GM20431 (cell line): ENCODE measurements at regions not wholly inside any gene's neighbourhood (a gene's known extent, or its start where the extent isn't known, plus 50 kb on each side); places are given as distances from the start of the nearest gene placed in this dataset.

Experiments used
- in situ Hi-C: fragments of 300-500 bp; cut with MseI, MboI; formaldehyde crosslinking; loops from one replicate; pipeline ENCODE4 v1.15.0; 2020; ENCODE audit warnings: low sequenced_read_pairs; ENCODE audit not compliant: unreplicated experiment

DNA sequence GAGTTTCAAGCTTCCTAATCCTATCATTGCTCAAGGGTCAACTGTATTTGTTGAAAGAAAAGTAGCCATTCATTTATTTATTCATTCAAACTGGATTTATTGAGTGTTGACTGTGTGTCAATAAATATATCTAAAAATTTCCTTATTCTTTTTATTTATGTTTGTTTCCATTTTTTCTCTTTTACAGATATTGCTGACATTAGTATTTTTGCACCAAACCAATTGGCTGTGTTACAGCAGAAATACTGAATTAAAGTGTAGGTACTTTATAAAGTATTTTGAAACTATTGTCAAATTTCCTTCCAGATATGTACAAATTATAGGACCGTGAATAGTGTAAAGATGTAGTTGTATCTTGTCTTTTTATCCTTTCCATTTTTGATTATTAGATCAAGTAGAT lies 692.0 kb upstream of the SLC10A2 start:
- in situ Hi-C loops, result no loop called here

DNA sequence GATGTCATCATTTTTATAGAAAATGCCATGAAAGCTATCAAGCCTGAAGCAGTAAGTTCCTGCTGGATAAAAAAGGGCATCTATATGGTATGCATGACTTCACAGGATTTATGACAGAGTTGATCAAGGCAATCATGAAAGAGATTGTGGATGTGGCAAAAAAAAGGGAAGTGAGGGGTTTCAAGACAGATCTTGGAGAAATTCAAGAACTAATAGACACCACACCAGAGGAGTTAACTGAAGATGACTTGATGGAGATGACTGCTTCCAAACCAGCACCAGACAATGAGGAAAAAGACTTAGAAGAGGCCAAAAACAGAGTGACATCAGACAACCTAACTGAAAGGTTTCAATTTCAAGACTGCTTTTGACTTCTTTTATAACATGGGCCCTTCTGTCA lies 691.1 kb upstream of the SLC10A2 start:
- in situ Hi-C loops, result no loop called here

DNA sequence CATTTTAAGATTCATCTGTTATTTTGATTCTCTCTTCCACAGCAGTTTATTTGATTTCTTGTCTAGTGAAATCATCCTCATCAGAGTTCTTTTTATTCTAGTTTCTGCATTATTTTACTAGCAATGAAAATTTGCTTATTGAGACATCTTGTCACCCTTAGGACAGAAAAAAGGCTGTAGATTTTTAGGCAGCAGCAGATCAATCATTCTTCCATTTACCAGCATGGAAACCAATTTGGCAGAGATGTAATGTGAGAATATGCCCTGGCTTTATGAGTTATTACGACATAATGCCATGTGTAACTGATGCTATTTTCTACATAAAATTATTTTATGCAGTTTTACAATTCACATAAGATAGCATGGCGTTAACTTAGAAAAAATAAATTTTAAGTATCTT lies 688.6 kb upstream of the SLC10A2 start:
- in situ Hi-C loops, result no loop called here

DNA sequence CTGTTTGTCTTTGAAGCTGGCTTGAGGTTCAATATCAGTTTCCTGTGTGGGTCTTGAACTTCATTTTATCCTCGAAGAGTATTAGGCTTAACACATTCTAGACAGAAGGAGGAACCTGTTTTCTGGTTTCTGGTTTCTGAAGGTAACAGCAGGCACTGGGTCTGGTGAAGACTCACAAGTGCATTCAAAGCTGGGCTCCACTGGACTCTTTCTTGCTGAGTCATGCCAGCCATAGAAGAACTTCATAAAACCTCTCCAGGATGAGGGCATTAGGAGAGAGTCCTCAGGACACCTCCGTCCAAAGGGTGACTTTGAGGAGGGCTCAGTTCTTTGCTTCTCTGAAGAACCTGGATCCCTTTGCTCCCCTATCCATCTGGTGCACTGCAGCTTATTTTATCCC lies 668.6 kb upstream of the SLC10A2 start:
- in situ Hi-C loops, result no loop called here

DNA sequence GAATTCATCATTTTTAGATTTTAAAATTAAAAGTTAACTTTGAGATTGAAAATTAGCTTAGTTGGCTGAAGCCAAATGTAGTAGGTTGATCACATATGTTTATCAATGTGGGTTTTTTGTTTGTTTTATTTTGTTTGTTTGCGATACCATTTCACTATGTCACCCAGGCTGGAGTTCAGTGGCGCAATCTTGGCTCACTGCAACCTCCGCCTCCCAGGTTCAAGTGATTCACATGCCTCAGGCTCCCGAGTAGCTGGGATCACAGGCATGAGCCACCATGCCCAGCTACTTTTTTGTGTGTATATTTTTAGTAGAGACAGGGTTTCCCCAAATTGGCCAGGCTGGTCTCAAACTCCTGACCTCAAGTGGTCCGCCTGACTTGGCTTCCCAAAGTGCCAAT lies 665.7 kb upstream of the SLC10A2 start:
- in situ Hi-C loops, result no loop called here

DNA sequence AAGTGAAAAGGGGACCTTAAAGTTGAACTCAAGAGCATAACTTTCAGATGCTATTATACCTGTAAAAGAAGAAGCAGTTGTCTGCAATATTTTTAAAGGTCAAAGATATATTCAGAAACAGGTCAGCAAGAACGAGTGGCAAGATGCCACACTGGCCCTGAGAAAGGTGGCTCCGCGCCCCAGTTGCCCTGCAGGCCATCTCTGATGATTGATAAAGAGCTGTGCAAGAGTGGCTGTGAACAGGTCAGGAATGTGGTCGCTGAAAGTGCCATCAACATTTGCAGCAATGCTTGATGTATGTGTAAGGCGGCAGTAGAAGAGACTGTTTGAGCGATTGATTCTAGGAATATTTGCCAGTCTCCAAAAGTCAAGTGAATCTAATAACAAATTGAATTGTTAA lies 664.2 kb upstream of the SLC10A2 start:
- in situ Hi-C loops, result no loop called here

DNA sequence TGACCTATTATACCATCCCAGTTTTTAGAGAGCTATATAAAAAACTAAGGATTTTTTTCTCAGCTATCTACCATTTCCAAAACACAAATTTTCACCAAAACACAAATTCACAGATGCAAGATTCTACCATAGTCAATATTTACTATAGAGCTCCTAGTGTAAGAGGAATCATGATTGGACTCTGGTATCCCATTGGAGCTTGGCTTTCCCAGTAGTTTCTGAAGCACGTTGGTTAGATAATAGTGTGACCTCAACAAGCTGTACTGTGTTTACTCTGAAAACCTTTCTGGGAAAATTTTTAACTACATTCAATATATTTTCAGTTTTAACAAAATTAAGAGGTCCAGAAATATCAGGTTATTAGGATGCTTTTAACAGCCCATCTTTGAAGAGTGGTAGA lies 660.6 kb upstream of the SLC10A2 start:
- in situ Hi-C loops, result no loop called here

DNA sequence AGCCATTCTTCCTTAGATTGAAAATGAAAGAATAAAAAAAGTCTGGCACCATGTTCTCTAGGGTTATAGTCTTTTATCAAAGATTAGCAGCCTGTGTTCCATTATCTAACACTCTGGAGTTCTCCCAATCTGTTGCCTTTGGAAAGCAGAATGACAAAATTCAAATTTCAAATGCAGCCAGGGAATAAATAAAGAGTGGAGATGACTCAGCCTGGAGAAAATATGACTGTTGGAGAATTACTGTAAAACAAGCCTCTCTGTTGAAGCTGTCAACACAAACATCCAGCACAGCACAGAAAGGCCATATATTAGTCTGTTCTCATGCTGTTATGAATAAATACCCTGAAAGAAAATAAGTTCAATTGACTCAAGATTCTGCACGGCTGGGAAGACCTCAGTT lies 650.5 kb upstream of the SLC10A2 start:
- in situ Hi-C loops, result no loop called here

DNA sequence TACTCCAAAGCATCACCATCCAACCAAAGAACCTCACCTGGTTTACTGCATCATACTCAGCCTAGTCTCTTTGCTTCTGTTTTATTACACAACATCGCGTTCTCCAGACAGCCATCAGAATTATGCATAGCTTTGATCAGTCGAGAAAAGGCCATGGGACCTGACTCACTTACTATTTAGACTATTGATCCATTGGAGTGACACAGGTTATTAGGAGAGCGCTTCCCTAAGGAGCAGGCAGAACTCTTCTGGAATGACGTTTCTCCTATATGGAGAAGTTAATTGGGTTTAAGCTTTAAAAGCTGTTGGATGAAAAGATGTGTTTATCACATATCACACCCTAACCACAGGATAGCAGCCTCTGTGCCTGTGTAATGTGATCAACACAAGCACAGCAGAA lies 649.1 kb upstream of the SLC10A2 start:
- in situ Hi-C loops, result no loop called here

DNA sequence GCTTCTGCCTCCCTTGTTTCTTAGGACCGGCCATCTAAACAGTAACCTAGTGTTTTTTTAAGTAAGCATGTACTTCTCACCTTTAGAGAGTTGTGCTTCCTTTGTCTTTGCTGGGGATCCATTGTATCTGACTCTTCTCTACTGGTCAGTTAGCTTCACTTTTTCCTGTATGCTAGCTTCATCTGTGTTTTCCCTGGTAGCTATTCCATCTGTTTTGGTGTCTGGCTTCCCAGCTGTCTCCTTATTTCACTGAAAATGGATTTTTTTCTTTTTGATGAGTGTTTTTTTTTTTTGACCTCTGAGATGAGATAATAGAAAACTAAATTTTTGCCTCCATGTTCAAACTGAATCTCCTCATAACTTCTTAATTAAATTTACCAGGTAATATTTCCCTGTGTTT lies 637.0 kb upstream of the SLC10A2 start:
- in situ Hi-C loops, result no loop called here

DNA sequence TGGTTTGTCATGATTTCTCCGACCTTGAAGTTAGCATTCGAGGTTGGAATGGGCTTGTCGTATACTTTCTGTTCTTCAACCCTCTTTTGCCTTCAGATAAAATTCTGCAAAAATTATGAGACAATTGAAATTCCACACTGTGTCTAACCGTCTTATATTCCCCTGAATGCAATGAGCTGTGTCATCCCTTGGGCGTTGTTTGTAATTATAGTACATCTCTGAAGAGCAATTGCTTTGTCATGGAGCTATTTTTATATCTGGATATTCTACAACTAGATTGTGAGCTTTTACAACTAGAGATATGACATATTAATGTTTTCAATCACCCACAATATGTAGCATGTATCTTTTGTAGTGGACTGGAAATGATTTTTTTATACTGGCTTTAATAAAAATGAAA lies 631.8 kb upstream of the SLC10A2 start:
- in situ Hi-C loops, result no loop called here

DNA sequence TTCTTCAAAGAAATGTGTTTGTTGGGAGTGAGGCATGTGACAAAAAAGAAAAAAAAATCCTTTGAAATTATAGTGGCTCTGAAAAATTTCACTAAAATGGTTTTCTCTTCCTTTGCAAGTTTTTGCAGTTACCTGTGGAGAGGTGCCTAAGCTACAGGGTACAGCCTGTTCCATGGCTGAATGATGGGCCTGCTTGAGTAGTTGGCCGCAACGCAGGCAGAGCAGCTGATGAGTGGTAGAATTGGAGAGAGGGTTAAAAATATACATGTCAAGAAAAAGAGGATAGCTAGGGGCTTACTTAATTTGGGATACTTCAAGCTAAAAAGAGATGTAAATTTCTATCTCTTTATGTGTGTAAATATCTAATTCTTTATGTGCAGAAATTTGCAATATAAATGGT lies 629.1 kb upstream of the SLC10A2 start:
- in situ Hi-C loops, result no loop called here

DNA sequence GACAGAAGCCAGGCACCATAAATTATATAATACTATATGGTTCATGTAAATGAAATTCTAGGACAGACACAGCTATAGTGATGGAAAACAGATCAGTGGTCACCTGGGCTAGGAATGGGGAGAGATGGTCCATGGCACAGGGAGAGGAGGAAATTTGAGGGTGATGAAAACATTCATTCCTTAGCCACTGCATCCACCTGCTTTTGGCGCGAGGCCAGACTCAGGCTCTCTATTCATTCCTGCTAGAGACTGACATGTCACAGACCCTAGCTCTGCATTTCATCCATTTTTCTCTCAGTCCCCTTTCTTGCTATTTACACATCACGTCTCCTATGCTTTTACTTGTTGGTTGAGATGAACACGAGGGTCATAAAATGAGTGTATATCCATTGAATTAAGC lies 628.3 kb upstream of the SLC10A2 start:
- in situ Hi-C loops, result no loop called here

DNA sequence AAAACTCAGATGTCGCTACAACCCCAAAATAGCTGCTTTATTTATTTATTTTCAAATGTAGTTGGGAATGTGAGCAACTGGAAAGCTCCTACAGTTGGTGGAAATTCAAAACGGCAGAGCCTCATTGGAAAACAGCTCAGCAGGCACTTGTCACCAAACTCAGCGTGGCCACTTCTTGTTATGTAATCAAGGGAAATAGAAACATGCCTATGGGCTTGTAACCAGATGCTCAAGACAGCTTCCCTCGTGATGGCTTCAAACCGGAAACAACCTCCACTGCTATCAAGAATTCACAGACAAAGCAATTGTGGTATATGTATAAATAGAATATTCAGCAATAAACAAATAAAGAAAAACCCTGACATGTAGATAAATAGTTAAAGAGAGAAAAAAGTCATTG lies 627.8 kb upstream of the SLC10A2 start:
- in situ Hi-C loops, result no loop called here

DNA sequence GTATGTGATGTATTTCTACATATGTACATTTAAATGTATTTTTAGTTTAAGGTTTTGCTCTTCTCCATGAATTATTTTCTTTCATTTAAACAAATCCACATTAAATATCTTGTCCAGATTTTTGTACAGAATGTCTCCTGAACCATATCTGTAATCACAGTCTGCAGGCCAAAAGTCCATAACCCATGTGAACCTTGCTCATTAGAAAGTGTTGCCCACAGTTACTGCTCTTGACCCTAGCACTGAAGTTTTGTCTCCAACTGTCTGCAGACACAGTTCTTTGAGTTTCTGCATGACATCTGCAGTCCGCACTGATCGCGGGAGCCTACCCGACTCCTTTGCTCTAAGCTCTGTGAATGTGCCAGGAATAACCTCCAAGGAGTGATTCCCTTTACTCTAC lies 626.2 kb upstream of the SLC10A2 start:
- in situ Hi-C loops, result no loop called here

DNA sequence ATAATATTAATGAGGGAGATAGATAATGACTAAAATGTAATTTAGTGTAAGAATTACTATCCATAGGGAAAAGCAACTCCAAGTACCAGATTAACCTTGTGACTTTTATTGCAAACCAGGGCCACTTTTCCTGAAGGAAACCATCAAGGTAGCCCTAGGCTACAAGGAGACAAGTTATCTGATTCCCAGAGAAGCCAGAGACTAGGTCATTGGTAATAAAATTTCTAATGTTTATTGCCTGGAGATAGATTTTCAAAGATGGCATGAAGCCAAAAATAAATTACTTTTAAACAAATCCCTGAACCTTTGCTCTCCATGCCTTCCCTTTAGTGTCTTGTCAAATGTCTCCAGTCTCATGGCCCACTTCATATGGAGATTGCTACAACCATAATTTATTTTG lies 610.1 kb upstream of the SLC10A2 start:
- in situ Hi-C loops, result no loop called here

DNA sequence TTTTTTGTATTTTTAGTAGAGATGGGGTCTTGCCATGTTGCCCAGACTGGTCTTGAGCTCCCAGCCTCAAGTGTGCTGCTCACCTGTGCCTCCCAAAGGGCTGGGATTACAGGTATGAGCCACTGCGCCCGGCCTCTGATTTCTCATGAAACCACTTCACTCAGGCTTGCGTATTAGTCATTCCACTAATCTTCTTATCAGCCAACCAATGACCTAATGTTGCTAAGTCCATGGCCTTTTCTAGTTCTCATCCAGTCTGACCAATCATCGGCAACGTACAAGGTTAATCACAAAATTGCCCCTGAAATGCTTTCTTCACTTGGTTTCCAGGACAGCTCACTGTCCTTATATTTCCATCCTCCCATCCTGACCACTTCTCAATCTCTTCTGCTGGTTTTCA lies 605.3 kb upstream of the SLC10A2 start:
- in situ Hi-C loops, result no loop called here

DNA sequence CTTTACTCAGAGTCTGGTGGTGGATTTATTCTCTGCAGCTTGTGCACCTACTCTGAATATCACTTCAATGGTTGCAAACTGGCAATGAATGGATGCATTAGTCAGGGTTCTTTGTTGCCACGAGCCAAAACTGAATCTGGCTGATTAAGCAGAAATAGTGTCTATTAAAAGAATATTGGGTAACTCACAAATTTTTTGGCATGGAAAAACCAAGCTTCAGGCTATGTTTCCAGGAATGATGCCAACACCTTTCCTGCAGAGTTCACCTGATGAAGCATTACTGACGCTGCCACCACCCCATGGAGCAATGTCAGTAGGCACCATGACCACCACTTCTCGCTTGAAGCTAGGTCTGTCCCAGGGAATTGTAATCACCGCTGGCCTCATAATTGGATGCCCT lies 597.8 kb upstream of the SLC10A2 start:
- in situ Hi-C loops, result no loop called here

DNA sequence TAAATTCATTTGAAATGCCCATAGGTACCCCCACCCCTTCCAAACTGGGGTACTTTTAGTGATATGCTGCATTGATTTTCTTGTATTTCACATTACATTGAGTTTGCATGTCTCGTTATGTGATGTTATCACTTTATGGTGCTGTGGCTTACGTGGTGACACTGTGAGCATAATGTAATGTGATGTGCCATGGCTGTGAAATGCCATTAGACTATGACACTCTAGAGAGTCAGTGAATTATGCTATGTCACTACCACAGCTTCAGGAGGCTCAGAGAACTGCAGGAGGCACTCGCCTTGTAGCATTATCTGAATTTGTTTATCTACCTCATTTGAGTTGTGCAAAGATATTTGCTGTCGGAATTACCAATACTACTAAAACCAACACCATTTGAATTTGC lies 590.1 kb upstream of the SLC10A2 start:
- in situ Hi-C loops, result no loop called here

DNA sequence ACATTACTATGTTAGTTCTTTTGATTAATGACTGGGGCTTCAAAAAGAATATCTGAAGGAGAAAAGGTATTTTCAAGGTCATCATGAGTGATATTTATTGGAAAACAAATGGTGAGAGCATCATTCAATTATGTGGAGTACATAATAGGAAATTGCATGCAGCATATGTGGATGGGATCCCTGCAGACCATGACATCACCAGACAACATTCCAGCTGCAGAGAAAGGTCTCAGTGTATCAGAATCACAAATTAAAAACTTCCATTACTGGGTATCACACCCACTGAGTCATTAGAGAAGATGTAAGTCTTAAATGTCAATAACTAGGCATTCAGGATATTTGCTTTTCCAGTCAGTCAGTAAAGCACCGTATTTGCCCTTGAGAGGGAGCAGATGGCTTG lies 574.4 kb upstream of the SLC10A2 start:
- in situ Hi-C loops, result no loop called here

DNA sequence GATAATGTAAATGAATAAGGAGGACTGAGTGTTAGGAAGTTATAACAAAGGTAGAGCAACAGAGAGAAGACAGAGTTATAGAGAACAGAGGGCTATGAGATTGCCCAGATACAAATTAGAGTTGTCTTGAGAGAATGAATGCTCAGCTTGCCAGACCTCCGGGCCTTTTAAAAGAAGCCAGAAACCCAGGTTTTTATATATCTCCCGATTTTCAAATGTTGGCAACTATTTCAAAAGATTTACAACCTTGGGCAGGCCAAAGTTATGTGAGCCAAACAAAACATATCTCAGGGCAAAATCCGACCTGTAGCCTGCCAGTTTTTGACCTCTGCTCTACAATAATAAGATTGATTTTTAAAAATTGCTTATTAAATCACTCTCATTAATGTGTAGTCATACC lies 573.1 kb upstream of the SLC10A2 start:
- in situ Hi-C loops, result no loop called here

DNA sequence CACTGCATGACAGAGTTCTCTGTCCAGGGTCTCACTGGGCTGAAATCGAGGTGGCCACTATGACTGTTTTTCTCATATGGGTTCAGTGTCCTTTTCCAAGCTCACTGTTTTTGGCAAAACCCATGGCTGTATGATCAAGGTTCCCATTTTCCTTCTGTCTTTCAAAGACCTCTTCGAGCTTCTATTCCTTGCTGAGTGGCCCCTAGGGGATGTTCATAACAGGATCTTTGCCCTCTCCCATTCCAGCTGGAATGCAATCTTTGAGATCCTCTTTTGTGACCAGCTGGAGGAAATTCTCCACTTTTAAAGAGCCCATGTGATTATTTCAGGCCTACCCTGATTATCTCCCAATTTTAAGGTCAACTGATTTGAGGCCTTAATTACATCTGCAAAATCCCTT lies 572.5 kb upstream of the SLC10A2 start:
- in situ Hi-C loops, result no loop called here

DNA sequence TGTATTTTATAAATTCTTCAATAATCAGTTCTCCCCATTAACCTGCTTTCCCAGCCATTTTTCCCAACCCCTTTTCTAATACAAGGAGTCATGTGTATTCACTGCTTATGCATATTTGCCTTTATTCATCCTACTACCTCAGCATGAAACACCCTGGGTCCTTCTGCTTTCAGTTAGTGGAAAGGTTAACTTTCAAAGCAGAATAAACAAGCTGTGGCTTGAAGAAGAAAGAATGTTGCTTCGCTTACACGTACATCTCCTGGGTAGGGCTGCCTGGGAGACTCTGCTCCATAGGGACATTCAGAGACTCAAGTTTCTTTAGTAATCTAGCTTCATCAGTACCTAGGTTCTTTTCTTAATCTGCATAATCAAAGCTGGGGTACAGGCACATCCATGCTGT lies 567.8 kb upstream of the SLC10A2 start:
- in situ Hi-C loops, result no loop called here
